IMR-90 (cell line): ENCODE measurements at regions not wholly inside any gene's neighbourhood (a gene's known extent, or its start where the extent isn't known, plus 50 kb on each side); places are given as distances from the start of the nearest gene placed in this dataset.

ENCODE experiments used
- ATAC-seq: fragments of 200-7000 bp; cut with Tn5 transposase; 2 replicates; pipeline ENCODE4 v1.9.1; 2020; ENCODE audit warnings: low read depth, mild to moderate bottlenecking, moderate library complexity
- BruUV-seq: library from RNA; stranded (reverse); fragments of 400-500 nt; replicated peaks from 2 replicates; lab custom pipeline; 2021; lab: Mats Ljungman, UMichigan
- CTCF ChIA-PET: fragments of 300-600 bp; formaldehyde crosslinking; extraction: SDS; loops from one replicate; lab custom pipeline; 2021; ENCODE audit warnings: antibody characterized with exemption; lab: Yijun Ruan, JAX
- POLR2A ChIA-PET: fragments of 300-600 bp; sonication (Branson Sonifier 250); formaldehyde crosslinking; loops from one replicate; lab custom pipeline; 2022; ENCODE audit warnings: antibody characterized with exemption; ENCODE audit not compliant: unreplicated experiment; lab: Charles Lee
- DNase-seq: peaks from one replicate; pipeline ENCODE4 v3.0.0; 2013
- H2AFZ ChIP-seq: replicated peaks from 2 replicates; pipeline ENCODE3; 2013; ENCODE audit warnings: low read length, mild to moderate bottlenecking; ENCODE audit not compliant: poor library complexity
- H2AK5ac ChIP-seq: 2 replicates; pipeline ENCODE4 v1.6.1; 2013; ENCODE audit warnings: low read depth, low read length, inconsistent platforms
- H2AK9ac ChIP-seq: replicated peaks from 2 replicates; pipeline ENCODE3; 2013; ENCODE audit warnings: mild to moderate bottlenecking, low read depth, low read length, moderate library complexity; ENCODE audit not compliant: poor library complexity
- H2BK120ac ChIP-seq: 2 replicates; pipeline ENCODE4 v1.6.1; 2013; ENCODE audit warnings: low read depth, low read length, inconsistent platforms
- H2BK15ac ChIP-seq: 3 replicates; pipeline ENCODE4 v1.6.1; 2013; ENCODE audit warnings: low read depth, low read length, inconsistent platforms
- H2BK20ac ChIP-seq: 2 replicates; pipeline ENCODE4 v1.6.1; 2013; ENCODE audit warnings: low read depth, mild to moderate bottlenecking, inconsistent platforms, low read length, moderate library complexity
- H2BK5ac ChIP-seq: 2 replicates; pipeline ENCODE4 v1.6.1; 2013; ENCODE audit warnings: mild to moderate bottlenecking, low read depth, low read length, inconsistent platforms; ENCODE audit not compliant: poor library complexity, severe bottlenecking
- H3K14ac ChIP-seq: replicated peaks from 2 replicates; pipeline ENCODE4 v1.6.1; 2013; ENCODE audit warnings: low read depth, low read length, inconsistent platforms
- H3K18ac ChIP-seq: 2 replicates; pipeline ENCODE4 v1.6.1; 2013; ENCODE audit warnings: low read depth, low read length, control low read depth
- H3K23ac ChIP-seq: 2 replicates; pipeline ENCODE4 v1.6.1; 2013; ENCODE audit warnings: low read depth, low read length, inconsistent platforms
- H3K27ac ChIP-seq: 2 replicates; pipeline ENCODE4 v1.5.1; 2013; ENCODE audit warnings: mild to moderate bottlenecking, control low read depth, low read length; ENCODE audit not compliant: insufficient read depth
- H3K27me3 ChIP-seq: 2 replicates; pipeline ENCODE4 v1.6.1; 2013; ENCODE audit warnings: low read length; ENCODE audit not compliant: control insufficient read depth, insufficient read depth
- H3K36me3 ChIP-seq: 2 replicates; pipeline ENCODE4 v1.6.1; 2013; ENCODE audit warnings: low read length, mixed read lengths; ENCODE audit not compliant: control insufficient read depth, insufficient read depth
- H3K4ac ChIP-seq: 2 replicates; pipeline ENCODE4 v1.6.1; 2013; ENCODE audit warnings: low read depth, low read length, inconsistent platforms
- H3K4me1 ChIP-seq: 2 replicates; pipeline ENCODE4 v1.6.1; 2013; ENCODE audit warnings: low read length, mixed read lengths; ENCODE audit not compliant: control insufficient read depth, insufficient read depth
- H3K4me2 ChIP-seq: 2 replicates; pipeline ENCODE4 v1.6.1; 2013; ENCODE audit warnings: low read depth, mild to moderate bottlenecking, control low read depth, low read length, moderate library complexity
- H3K4me3 ChIP-seq: 2 replicates; pipeline ENCODE4 v1.5.1; 2013; ENCODE audit warnings: low read depth, mild to moderate bottlenecking, control low read depth, low read length, moderate library complexity; ENCODE audit not compliant: insufficient read depth
- H3K56ac ChIP-seq: 2 replicates; pipeline ENCODE4 v1.6.1; 2013; ENCODE audit warnings: low read length, inconsistent platforms; ENCODE audit not compliant: insufficient read depth; ENCODE audit errors: extremely low read depth
- H3K79me1 ChIP-seq, 2 experiments: 2 replicates each; pipeline ENCODE4 v1.6.1; 2013; ENCODE audit warnings: low read length in 2 of 2, inconsistent platforms in 1 of 2, low read depth in 1 of 2
- H3K9ac ChIP-seq: 2 replicates; pipeline ENCODE4 v1.6.1; 2013; ENCODE audit warnings: low read depth, low read length, control low read depth
- H3K9me1 ChIP-seq: 2 replicates; pipeline ENCODE4 v1.6.1; 2013; ENCODE audit warnings: low read length, inconsistent platforms; ENCODE audit not compliant: insufficient read depth
- H3K9me3 ChIP-seq: 2 replicates; pipeline ENCODE4 v1.6.1; 2013; ENCODE audit warnings: low read length; ENCODE audit not compliant: control insufficient read depth, insufficient read depth
- H4K20me1 ChIP-seq: 2 replicates; pipeline ENCODE4 v1.6.1; 2013; ENCODE audit warnings: low read length, inconsistent platforms; ENCODE audit not compliant: insufficient read depth
- H4K5ac ChIP-seq: 2 replicates; pipeline ENCODE4 v1.6.1; 2013; ENCODE audit warnings: mild to moderate bottlenecking, low read depth, low read length, control low read depth
- H4K8ac ChIP-seq, 2 experiments: 2 replicates each; pipeline ENCODE4 v1.6.1; 2013; ENCODE audit warnings: low read depth in 2 of 2, low read length in 2 of 2, control low read depth in 1 of 2, inconsistent platforms in 1 of 2
- H4K91ac ChIP-seq: 2 replicates; pipeline ENCODE4 v1.6.1; 2013; ENCODE audit warnings: low read depth, low read length, inconsistent platforms; ENCODE audit not compliant: insufficient read depth
- BHLHE40 ChIP-seq: fragments of 150-350 bp; IDR thresholded peaks from 2 replicates; pipeline ENCODE4 v1.6.1; 2016; ENCODE audit warnings: mild to moderate bottlenecking, low read depth, low read length
- CEBPB ChIP-seq: IDR thresholded peaks from 2 replicates; pipeline ENCODE4 v1.6.1; 2012; ENCODE audit warnings: low read depth, low read length, improper control_type of control experiment
- CHD1 ChIP-seq: IDR thresholded peaks from 2 replicates; pipeline ENCODE4 v1.6.1; 2012; ENCODE audit warnings: low read depth, low read length, improper control_type of control experiment
- FOS ChIP-seq: fragments of 150-350 bp; IDR thresholded peaks from 2 replicates; pipeline ENCODE4 v1.6.1; 2016; ENCODE audit warnings: low read depth, low read length
- MAFK ChIP-seq: IDR thresholded peaks from 2 replicates; pipeline ENCODE4 v1.6.1; 2012; ENCODE audit warnings: low read depth, low read length, improper control_type of control experiment
- MAZ ChIP-seq: IDR thresholded peaks from 2 replicates; pipeline ENCODE4 v1.6.1; 2012; ENCODE audit warnings: low read depth, mild to moderate bottlenecking, low read length, improper control_type of control experiment, moderate library complexity, borderline replicate concordance
- MXI1 ChIP-seq: IDR thresholded peaks from 2 replicates; pipeline ENCODE4 v1.6.1; 2012; ENCODE audit warnings: low read depth, mild to moderate bottlenecking, low read length, moderate library complexity, borderline replicate concordance
- NFE2L2 ChIP-seq: fragments of 150-350 bp; IDR thresholded peaks from 2 replicates; pipeline ENCODE4 v1.6.1; 2016; ENCODE audit warnings: low read depth, mild to moderate bottlenecking, low read length
- POLR2A ChIP-seq: IDR thresholded peaks from 2 replicates; pipeline ENCODE4 v1.6.1; 2012; ENCODE audit warnings: mild to moderate bottlenecking, low read depth, low read length
- RAD21 ChIP-seq: IDR thresholded peaks from 2 replicates; pipeline ENCODE4 v1.6.1; 2012; ENCODE audit warnings: low read length, improper control_type of control experiment
- RCOR1 ChIP-seq: IDR thresholded peaks from 2 replicates; pipeline ENCODE4 v1.6.1; 2012; ENCODE audit warnings: mild to moderate bottlenecking, low read length, improper control_type of control experiment; ENCODE audit not compliant: insufficient replicate concordance
- RFX5 ChIP-seq: IDR thresholded peaks from 2 replicates; pipeline ENCODE4 v1.8.0; 2012; ENCODE audit warnings: low read depth, mild to moderate bottlenecking, low read length, moderate library complexity
- SMC3 ChIP-seq: fragments of 150-350 bp; IDR thresholded peaks from 2 replicates; pipeline ENCODE4 v1.6.1; 2016; ENCODE audit warnings: low read depth, mild to moderate bottlenecking, antibody characterized with exemption, low read length, moderate library complexity
- WGBS, 2 experiments: methylation state at CpG; one replicate each; pipeline versions ENCODE4 v1.1.5 to v1.1.7; 2013; ENCODE audit warnings: missing lambda C conversion rate in 2 of 2; ENCODE audit not compliant: insufficient read length in 1 of 2; ENCODE audit errors: extremely low coverage in 2 of 2; 5-methylcytosine and 5-hydroxymethylcytosine counted together
- dilution Hi-C: fragments of 300-500 bp; cut with HindIII; formaldehyde crosslinking; loops from one replicate; pipeline ENCODE4 v1.14.3; 2018; ENCODE audit warnings: low sequenced_read_pairs; ENCODE audit not compliant: unreplicated experiment
- in situ Hi-C: fragments of 300-500 bp; cut with MboI; formaldehyde crosslinking; loops from 3 replicates; pipeline ENCODE4 v1.14.3; 2019; ENCODE audit warnings: low sequenced_read_pairs, inconsistent platforms, mixed read lengths
- intact Hi-C: fragments of 100-400 bp; cut with micrococcal nuclease; formaldehyde crosslinking; loops from 2 replicates; pipeline ENCODE4 v1.10.0; 2022
- TF ChIP-seq, protein P1 (sequence below): fragments of 150-350 bp; IDR thresholded peaks from 2 replicates; pipeline ENCODE4 v1.6.1; 2016; ENCODE audit warnings: low read depth, mild to moderate bottlenecking, low read length, moderate library complexity, borderline replicate concordance
- TF ChIP-seq, protein P2 (sequence below): conservative IDR thresholded peaks from 2 replicates; pipeline ENCODE4 v1.5.1; 2012; ENCODE audit warnings: mild to moderate bottlenecking, low read depth, low read length, improper control_type of control experiment
- TF ChIP-seq, protein P3 (sequence below): fragments of 150-350 bp; IDR thresholded peaks from 2 replicates; pipeline ENCODE4 v1.6.1; 2017; ENCODE audit warnings: mild to moderate bottlenecking, antibody characterized with exemption, low read length, low read depth

DNA sequence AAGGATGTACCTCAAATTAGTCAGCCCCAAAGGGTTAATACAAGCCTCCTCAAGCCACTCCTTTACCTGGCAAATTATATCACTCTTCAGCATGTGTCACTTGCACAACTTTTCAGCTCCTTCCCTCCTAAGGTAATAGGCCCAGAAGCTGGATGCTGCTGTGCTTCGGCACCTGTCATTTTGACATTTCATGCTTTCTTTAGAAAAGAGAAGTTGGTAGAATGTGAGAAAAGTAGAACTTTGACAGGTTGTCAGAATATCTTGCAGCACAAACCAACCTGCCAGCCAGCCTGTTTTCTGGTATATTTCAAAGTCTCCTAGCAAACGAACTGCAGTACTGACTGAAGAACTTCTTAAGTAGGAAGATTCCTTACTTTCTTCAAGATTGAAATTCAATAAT is 2136.9 kb downstream of the MAT2B start:
- BruUV-seq, result no TSS peak
- no peak overlapping the region for H2BK120ac ChIP-seq
- DNase-seq (no peak), ATAC-seq (no peak)
- H2AFZ ChIP-seq, result no peak overlapping the region
- H3K4me3 ChIP-seq, result no peak overlapping the region
- H3K9me1 ChIP-seq, result no peaks in the 10 kb centered on the region
- H3K18ac ChIP-seq, result no peak overlapping the region
- H3K14ac ChIP-seq, result no peak overlapping the region
- in situ Hi-C loops (loop anchor here (25.0 kb wide), 1 partner anchor 1920 kb away; no protein-coding TSS in a partner anchor), dilution Hi-C loops (no loop called here), intact Hi-C loops (no loop called here)
- TF ChIP-seq RAD21 (no peak), SMC3 (no peak), CHD1 (no peak), MAFK (no peak), MXI1 (no peak), NFE2L2 (no peak), FOS (no peak), MAZ (no peak), BHLHE40 (no peak), RFX5 (no peak), RCOR1 (no peak), CEBPB (no peak), POLR2A (no peak)
- TF ChIP-seq, protein P1, sequence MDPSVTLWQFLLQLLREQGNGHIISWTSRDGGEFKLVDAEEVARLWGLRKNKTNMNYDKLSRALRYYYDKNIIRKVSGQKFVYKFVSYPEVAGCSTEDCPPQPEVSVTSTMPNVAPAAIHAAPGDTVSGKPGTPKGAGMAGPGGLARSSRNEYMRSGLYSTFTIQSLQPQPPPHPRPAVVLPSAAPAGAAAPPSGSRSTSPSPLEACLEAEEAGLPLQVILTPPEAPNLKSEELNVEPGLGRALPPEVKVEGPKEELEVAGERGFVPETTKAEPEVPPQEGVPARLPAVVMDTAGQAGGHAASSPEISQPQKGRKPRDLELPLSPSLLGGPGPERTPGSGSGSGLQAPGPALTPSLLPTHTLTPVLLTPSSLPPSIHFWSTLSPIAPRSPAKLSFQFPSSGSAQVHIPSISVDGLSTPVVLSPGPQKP, result no peak
- TF ChIP-seq, protein P2, sequence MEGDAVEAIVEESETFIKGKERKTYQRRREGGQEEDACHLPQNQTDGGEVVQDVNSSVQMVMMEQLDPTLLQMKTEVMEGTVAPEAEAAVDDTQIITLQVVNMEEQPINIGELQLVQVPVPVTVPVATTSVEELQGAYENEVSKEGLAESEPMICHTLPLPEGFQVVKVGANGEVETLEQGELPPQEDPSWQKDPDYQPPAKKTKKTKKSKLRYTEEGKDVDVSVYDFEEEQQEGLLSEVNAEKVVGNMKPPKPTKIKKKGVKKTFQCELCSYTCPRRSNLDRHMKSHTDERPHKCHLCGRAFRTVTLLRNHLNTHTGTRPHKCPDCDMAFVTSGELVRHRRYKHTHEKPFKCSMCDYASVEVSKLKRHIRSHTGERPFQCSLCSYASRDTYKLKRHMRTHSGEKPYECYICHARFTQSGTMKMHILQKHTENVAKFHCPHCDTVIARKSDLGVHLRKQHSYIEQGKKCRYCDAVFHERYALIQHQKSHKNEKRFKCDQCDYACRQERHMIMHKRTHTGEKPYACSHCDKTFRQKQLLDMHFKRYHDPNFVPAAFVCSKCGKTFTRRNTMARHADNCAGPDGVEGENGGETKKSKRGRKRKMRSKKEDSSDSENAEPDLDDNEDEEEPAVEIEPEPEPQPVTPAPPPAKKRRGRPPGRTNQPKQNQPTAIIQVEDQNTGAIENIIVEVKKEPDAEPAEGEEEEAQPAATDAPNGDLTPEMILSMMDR, result no peak
- TF ChIP-seq, protein P3, sequence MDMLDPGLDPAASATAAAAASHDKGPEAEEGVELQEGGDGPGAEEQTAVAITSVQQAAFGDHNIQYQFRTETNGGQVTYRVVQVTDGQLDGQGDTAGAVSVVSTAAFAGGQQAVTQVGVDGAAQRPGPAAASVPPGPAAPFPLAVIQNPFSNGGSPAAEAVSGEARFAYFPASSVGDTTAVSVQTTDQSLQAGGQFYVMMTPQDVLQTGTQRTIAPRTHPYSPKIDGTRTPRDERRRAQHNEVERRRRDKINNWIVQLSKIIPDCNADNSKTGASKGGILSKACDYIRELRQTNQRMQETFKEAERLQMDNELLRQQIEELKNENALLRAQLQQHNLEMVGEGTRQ, result no peak
- H4K8ac ChIP-seq, result no peak overlapping the region
- no peaks in the 10 kb centered on the region for H3K79me1 ChIP-seq
- no peak overlapping the region for H3K27ac ChIP-seq
- no peak overlapping the region for H3K23ac ChIP-seq
- H2BK5ac ChIP-seq, result no peak overlapping the region
- no peak overlapping the region for H3K9ac ChIP-seq
- H3K56ac ChIP-seq, result no peak overlapping the region
- H2AK9ac ChIP-seq, result no peak overlapping the region
- no peaks in the 10 kb centered on the region for H3K9me3 ChIP-seq
- no peaks in the 10 kb centered on the region for H4K20me1 ChIP-seq
- no peak overlapping the region for H3K4me2 ChIP-seq
- CTCF ChIA-PET, result no interaction called here
- H4K91ac ChIP-seq, result no peak overlapping the region
- H3K36me3 ChIP-seq, result no peaks in the 10 kb centered on the region
- no peak overlapping the region for H3K4ac ChIP-seq
- no peak overlapping the region for H4K5ac ChIP-seq
- no peak overlapping the region for H2AK5ac ChIP-seq
- H2BK20ac ChIP-seq, result no peak overlapping the region
- POLR2A ChIA-PET, result no interaction called here
- H2BK15ac ChIP-seq, result no peak overlapping the region
- WGBS, 2 experiments, result no CpG with 5 or more reads among the region's 2 CpGs
- no peaks in the 10 kb centered on the region for H3K4me1 ChIP-seq
- H3K27me3 ChIP-seq, result no peaks in the 10 kb centered on the region
